HFF-Myc (cell line): ENCODE measurements at regions not wholly inside any gene's neighbourhood (a gene's known extent, or its start where the extent isn't known, plus 50 kb on each side); places are given as distances from the start of the nearest gene placed in this dataset.
A peak's percentile ranks its signal among the peaks of the same experiment; 100 is the strongest.

Experiments
- DNase-seq: peaks from one replicate; pipeline ENCODE4 v3.0.0-alpha.2; 2011; ENCODE audit warnings: low read depth; ENCODE audit errors: extremely low read depth
- H3K4me3 ChIP-seq: replicated peaks from 2 replicates; pipeline ENCODE4 v1.5.1; 2011; ENCODE audit warnings: low read depth, mild to moderate bottlenecking, control low read depth, low read length
- TF ChIP-seq, protein P1 (sequence below): IDR thresholded peaks from 2 replicates; pipeline ENCODE4 v1.5.1; 2012; ENCODE audit warnings: mild to moderate bottlenecking, low read depth, low read length, control low read depth; ENCODE audit errors: missing control alignments

DNA sequence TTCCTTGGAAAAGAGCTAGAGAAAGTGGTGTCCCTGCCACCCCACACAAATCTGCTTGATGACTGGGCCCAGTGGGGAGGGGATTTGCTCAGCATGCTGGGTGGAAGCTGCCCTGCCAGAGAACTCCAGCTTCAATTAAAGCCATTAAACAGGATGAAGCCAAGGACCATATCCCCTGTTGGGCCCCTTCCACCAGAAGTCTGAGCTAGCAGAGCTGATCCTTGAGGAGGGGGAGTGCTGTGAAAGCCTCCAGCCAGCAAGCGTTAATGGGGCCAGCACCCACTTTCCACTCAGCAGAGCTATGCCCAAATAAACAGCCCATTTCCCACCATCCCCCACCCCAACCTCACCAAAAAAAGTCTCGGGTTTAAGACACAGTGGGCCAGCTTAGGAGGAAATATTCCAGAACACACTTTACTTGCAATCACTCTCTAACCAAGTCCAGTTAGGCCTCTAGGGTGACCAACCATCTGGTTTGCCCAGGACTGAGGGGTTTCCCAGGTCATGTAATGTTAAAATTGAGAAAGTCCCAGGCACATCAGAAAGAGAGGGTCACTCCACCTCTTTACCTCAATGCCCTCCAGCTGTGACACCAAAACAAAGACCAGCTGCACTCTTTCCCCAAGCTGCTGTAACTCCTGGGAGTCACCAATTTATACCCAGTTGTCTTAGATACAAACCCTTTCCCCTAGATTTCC, 132.3 kb downstream of the FOXI3 start:
- TF ChIP-seq, protein P1, sequence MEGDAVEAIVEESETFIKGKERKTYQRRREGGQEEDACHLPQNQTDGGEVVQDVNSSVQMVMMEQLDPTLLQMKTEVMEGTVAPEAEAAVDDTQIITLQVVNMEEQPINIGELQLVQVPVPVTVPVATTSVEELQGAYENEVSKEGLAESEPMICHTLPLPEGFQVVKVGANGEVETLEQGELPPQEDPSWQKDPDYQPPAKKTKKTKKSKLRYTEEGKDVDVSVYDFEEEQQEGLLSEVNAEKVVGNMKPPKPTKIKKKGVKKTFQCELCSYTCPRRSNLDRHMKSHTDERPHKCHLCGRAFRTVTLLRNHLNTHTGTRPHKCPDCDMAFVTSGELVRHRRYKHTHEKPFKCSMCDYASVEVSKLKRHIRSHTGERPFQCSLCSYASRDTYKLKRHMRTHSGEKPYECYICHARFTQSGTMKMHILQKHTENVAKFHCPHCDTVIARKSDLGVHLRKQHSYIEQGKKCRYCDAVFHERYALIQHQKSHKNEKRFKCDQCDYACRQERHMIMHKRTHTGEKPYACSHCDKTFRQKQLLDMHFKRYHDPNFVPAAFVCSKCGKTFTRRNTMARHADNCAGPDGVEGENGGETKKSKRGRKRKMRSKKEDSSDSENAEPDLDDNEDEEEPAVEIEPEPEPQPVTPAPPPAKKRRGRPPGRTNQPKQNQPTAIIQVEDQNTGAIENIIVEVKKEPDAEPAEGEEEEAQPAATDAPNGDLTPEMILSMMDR, result no peak
- no peak for DNase-seq
- no peak overlapping the region for H3K4me3 ChIP-seq

DNA sequence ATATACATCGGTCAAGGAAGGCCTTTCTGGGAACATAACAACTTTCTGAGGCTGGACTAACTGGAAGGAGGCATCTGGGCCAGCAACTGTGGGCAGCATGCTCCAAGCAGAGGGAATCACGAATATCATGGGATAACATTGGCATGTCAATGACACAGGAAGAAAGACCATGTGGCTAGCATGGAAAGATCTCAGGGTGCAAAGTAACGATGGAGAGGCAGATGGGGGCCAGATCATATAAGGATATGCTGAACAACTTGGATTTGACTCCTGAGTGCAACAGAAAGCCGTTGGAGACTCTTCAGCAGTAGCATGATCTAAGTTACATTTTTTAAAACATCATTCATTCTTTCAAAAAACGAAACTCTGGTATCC, 133.6 kb downstream of the FOXI3 start:
- TF ChIP-seq, protein P1, result no peak
- DNase-seq, result no peak
- H3K4me3 ChIP-seq, result no peak overlapping the region

DNA sequence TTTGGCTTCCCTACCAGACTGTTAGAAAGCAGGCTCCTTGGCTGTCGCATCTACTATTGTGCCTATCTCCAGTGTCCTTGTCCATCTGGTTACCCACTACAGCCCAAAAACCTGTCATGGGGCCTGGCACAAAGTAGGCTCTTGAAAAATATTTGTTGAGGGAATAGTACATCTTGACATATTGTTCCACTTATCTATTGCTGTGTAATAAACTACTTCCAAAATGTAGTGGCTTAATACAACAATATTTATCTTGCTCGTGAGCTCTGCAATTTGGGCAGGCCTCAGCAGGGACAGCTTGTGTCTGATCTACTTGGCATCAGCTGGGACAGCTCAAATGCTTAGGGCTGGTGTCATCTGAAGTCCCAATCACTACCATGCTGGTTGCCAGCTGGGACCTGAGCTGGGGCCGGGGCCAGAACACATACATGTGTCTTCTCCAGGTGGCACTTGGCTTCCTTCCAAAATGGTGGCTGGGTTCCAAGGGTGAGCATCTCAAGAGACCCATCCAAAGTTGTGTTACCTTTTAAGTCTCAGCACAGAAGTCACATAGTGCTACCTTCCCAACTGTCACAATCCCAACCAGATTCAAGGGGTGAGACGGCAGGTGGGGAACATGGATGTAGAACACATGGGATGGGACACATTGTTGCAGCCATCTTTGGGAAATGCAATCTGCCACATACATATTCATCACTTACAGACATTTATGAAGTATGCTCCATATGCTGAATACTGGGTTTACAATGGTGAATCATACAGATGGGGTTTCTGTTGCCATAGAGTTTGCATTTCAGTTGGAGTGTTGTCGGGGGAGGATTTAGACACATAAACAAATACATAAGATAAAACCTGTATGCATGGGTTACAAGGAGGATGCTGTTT, 134.2 kb downstream of the FOXI3 start:
- H3K4me3 ChIP-seq, result no peak overlapping the region
- DNase-seq, result no peak
- TF ChIP-seq, protein P1, result no peak

DNA sequence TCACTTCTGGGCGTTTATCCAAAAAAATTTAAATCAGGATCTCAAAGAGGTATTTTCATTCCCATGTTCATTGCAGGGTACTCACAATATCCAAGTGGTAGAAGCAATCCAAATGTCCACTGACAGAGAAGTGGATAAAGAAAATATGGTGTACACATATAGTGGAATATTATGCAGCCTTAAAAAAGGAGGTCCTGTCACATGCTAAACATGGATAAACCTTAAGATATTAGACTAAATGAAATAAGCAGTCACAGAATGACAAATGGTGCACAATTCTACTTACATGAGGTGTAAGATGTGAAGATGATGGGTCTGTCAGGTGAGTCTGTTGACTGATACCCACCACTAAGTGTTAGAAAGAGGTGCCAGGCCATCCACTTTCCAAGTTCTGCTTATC, 140.6 kb downstream of the THNSL2 start:
- DNase-seq, result no peak
- TF ChIP-seq, protein P1, result no peak
- H3K4me3 ChIP-seq, result no peak overlapping the region

DNA sequence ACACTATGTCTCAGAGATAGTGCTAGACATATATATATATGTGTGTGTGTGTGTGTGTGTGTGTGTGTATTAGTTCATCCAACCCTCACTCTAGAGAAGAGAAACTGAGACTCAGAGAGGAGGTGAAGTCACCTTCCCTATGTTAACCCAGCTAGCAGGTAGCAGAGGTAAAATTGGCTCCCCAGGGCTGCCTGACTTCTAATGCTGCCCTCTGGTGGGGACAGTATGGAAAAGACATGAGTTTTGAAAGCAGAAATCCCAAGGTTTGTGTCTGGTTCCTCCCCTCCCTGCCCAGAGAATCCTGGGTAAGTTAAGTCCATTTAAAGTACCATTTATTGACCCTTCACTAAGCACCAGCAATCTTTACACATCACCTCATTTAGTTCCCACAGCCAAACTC, 137.7 kb downstream of the THNSL2 start:
- TF ChIP-seq, protein P1, result peak; percentile 44
- no peak for DNase-seq
- H3K4me3 ChIP-seq, result no peak overlapping the region

DNA sequence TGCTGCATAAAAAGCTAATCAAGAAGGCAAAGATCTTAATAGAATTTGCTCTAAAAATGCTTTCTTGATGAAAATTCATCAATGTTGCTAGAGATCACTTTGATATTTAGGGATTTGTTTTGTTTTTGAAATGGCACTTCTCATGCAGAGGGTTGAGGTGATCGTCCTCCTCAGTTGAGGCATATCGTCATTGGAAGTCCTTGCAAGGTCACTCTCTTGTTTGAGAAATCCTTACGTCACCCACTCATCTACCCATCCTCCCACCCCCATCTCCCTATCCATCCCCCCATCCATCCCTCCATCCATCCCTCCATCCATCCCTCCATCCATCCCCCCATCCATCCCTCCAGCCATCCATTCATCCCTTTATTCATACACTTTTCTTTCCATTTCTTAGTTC, 133.7 kb downstream of the THNSL2 start:
- no peak for DNase-seq
- no peak overlapping the region for H3K4me3 ChIP-seq
- TF ChIP-seq, protein P1, result no peak
